WTC11 (cell line): ENCODE measurements at regions not wholly inside any gene's neighbourhood (a gene's known extent, or its start where the extent isn't known, plus 50 kb on each side); places are given as distances from the start of the nearest gene placed in this dataset.

ENCODE experiments used
- ATAC-seq: fragments of 200-7000 bp; cut with Tn5 transposase; 2 replicates; pipeline ENCODE4 v1.10.0; 2021; ENCODE audit warnings: mild to moderate bottlenecking, moderate library complexity
- CTCF ChIA-PET: fragments of 300-600 bp; sonication (Branson Sonifier 250); formaldehyde crosslinking; loops from one replicate; lab custom pipeline; 2021; ENCODE audit warnings: antibody characterized with exemption; lab: Charles Lee
- POLR2A ChIA-PET: fragments of 350-600 bp; sonication (Branson Sonifier 250); formaldehyde crosslinking; loops from one replicate; lab custom pipeline; 2021; ENCODE audit warnings: antibody characterized with exemption; lab: Charles Lee
- DNase-seq: peaks from one replicate; pipeline ENCODE4 v3.0.0; 2021; ENCODE audit warnings: low spot score
- H3K27ac Mint-ChIP-seq: 2 replicates; pipeline ENCODE4 v1.8.0; 2021; ENCODE audit warnings: mixed read lengths
- H3K27me3 Mint-ChIP-seq: 2 replicates; pipeline ENCODE4 v1.8.0; 2021; ENCODE audit warnings: low read depth, mild to moderate bottlenecking, moderate library complexity, mixed read lengths
- H3K36me3 Mint-ChIP-seq: 2 replicates; pipeline ENCODE4 v1.8.0; 2021; ENCODE audit warnings: mixed read lengths
- H3K4me1 Mint-ChIP-seq: 2 replicates; pipeline ENCODE4 v1.8.0; 2022; ENCODE audit warnings: mixed read lengths
- H3K4me3 Mint-ChIP-seq: 2 replicates; pipeline ENCODE4 v1.8.0; 2021; ENCODE audit warnings: mild to moderate bottlenecking, moderate library complexity, mixed read lengths
- H3K9me3 Mint-ChIP-seq: 2 replicates; pipeline ENCODE4 v1.8.0; 2021; ENCODE audit warnings: mixed read lengths
- ATF1 ChIP-seq: sonication (generic); formaldehyde crosslinking; IDR thresholded peaks from 2 replicates; pipeline ENCODE4 v1.8.1; 2023; ENCODE audit warnings: mild to moderate bottlenecking, moderate library complexity, missing genetic modification reagents
- ETV6 ChIP-seq: sonication (generic); formaldehyde crosslinking; IDR thresholded peaks from 2 replicates; pipeline ENCODE4 v1.8.1; 2022; ENCODE audit warnings: mild to moderate bottlenecking, missing genetic modification reagents
- GTF2I ChIP-seq: fragments of 250-450 bp; sonication (Bioruptor Pico); conservative IDR thresholded peaks from 2 replicates; pipeline ENCODE4 v1.4.0; 2021; ENCODE audit warnings: mild to moderate bottlenecking
- HMGA2 ChIP-seq: fragments of 250-450 bp; sonication (Bioruptor Pico); IDR thresholded peaks from 2 replicates; pipeline ENCODE4 v1.4.0; 2021; ENCODE audit warnings: mild to moderate bottlenecking, moderate library complexity
- JAZF1 ChIP-seq: fragments of 250-450 bp; sonication (Bioruptor Pico); IDR thresholded peaks from 2 replicates; pipeline ENCODE4 v1.9.0; 2021; ENCODE audit warnings: moderate library complexity, mild to moderate bottlenecking, inconsistent platforms
- NFE2L1 ChIP-seq: sonication (generic); formaldehyde crosslinking; IDR thresholded peaks from 2 replicates; pipeline ENCODE4 v1.8.1; 2023; ENCODE audit warnings: missing genetic modification reagents
- NR2C2 ChIP-seq: sonication (generic); formaldehyde crosslinking; IDR thresholded peaks from 2 replicates; pipeline ENCODE4 v1.8.0; 2022; ENCODE audit warnings: mild to moderate bottlenecking, missing genetic modification reagents
- NR3C1 ChIP-seq: sonication (generic); formaldehyde crosslinking; conservative IDR thresholded peaks from 2 replicates; pipeline ENCODE4 v1.8.1; 2023; ENCODE audit warnings: low read depth, mild to moderate bottlenecking, missing genetic modification reagents
- ZNF121 ChIP-seq: sonication (generic); formaldehyde crosslinking; IDR thresholded peaks from 2 replicates; pipeline ENCODE4 v1.8.0; 2023; ENCODE audit warnings: missing genetic modification reagents
- ZNF219 ChIP-seq: sonication (generic); formaldehyde crosslinking; IDR thresholded peaks from 2 replicates; pipeline ENCODE4 v1.8.0; 2023; ENCODE audit warnings: missing genetic modification reagents, mild to moderate bottlenecking, borderline replicate concordance
- ZNF232 ChIP-seq: sonication (generic); formaldehyde crosslinking; IDR thresholded peaks from 2 replicates; pipeline ENCODE4 v1.8.0; 2022; ENCODE audit warnings: mild to moderate bottlenecking, missing genetic modification reagents
- ZNF396 ChIP-seq: fragments of 250-450 bp; sonication (Bioruptor Pico); IDR thresholded peaks from 2 replicates; pipeline ENCODE4 v1.8.0; 2021; ENCODE audit warnings: mild to moderate bottlenecking, moderate library complexity, borderline replicate concordance
- ZNF671 ChIP-seq: fragments of 250-450 bp; sonication (Bioruptor Pico); IDR thresholded peaks from 2 replicates; pipeline ENCODE4 v1.8.0; 2021; ENCODE audit warnings: mild to moderate bottlenecking
- TF ChIP-seq, protein P1 (sequence below): fragments of 200-600 bp; IDR thresholded peaks from 2 replicates; pipeline ENCODE4 v1.8.0; 2022; ENCODE audit warnings: antibody characterized with exemption
- TF ChIP-seq, protein P2 (sequence below): sonication (generic); formaldehyde crosslinking; IDR thresholded peaks from 2 replicates; pipeline ENCODE4 v1.8.0; 2022; ENCODE audit warnings: mild to moderate bottlenecking, missing genetic modification reagents
- TF ChIP-seq, protein P3 (sequence below): fragments of 250-450 bp; sonication (Bioruptor Pico); IDR thresholded peaks from 2 replicates; pipeline ENCODE4 v1.8.0; 2021; ENCODE audit warnings: mild to moderate bottlenecking
- TF ChIP-seq, protein P4 (sequence below): sonication (generic); formaldehyde crosslinking; conservative IDR thresholded peaks from 2 replicates; pipeline ENCODE4 v1.8.1; 2023; ENCODE audit warnings: mild to moderate bottlenecking, low read depth, missing genetic modification reagents, moderate library complexity
- TF ChIP-seq, protein P5 (sequence below): sonication (generic); formaldehyde crosslinking; IDR thresholded peaks from 2 replicates; pipeline ENCODE4 v1.8.1; 2022; ENCODE audit warnings: missing genetic modification reagents, borderline replicate concordance

DNA sequence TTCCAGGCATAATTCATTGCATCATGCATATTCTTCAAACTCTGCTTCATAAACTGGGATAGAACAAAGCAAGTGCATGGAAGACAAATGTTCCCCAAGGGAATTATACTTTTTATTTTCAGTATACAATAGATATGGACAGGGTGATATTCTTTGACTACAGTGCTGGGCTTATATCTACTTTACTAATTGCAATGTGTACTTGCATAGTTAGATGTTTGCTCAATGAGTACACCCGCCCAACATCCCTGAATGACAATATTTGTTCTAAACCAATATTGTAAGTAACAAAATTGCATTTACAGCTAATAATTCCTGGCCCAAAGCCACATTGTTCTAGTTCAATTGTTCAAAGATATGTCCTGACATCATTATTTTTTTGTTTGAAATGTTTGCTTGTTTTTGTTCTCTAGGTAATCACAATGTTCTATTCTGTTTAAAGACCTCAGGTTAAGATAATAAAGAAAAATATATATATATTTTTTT, 171.4 kb downstream of the PTN start:
- Mint-ChIP-seq H3K4me3 (no peak overlapping the region), H3K27me3 (no peaks in the 10 kb centered on the region; the same call in 1 of the 2 replicates), H3K9me3 (no peaks in the 10 kb centered on the region; the same call in 1 of the 2 replicates), H3K4me1 (peaks cover 8% of the 10 kb centered on the region), H3K27ac (no peak overlapping the region), H3K36me3 (no peaks in the 10 kb centered on the region)
- ChIA-PET CTCF (no interaction called here), POLR2A (no interaction called here)
- DNase-seq, result no peak
- TF ChIP-seq ZNF671 (CRISPR knock-in tag) (no peak), ATF1 (CRISPR knock-in tag) (no peak), NR3C1 (CRISPR knock-in tag) (no peak)
- ATAC-seq, result no peak

DNA sequence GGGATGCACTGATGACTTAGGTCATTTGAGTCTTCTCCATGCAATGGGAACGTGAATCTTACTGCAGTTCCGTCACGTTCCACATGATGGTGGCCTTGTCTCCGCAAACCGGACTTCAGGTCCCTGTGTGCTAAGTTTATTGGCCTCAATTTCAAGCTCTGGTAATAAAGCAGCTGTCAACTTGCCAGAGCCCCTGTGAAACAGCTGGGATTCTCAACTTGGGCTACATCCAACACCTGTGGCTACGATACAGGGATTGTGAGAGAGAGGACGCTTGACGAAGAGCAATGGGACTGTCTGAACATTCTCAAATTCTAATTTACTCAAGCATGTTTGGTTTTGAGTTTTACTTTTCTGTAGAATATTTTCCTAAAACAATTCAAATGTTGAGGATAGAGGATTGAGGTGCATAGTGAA, 174.2 kb downstream of the PTN start:
- H3K4me1 Mint-ChIP-seq, result peaks cover 11% of the 10 kb centered on the region
- H3K9me3 Mint-ChIP-seq, result no peaks in the 10 kb centered on the region
- ChIA-PET POLR2A (no interaction called here), CTCF (interaction anchor here (0.6 to 3.0 kb wide), 32 partner anchors 8 to 457 kb away, joined by 3 to 46 read pairs (median 4); partner anchors contain the start of gene PTN)
- H3K27ac Mint-ChIP-seq, result 0 out of 2 replicates have a peak overlapping the region, but pooled peaks have one; percentile 29
- no peak overlapping the region for H3K4me3 Mint-ChIP-seq
- H3K36me3 Mint-ChIP-seq, result no peaks in the 10 kb centered on the region
- DNase-seq, result peak; percentile 77
- H3K27me3 Mint-ChIP-seq, result no peaks in the 10 kb centered on the region
- ATAC-seq, result peak; percentile 99
- no peak for TF ChIP-seq ZNF232 (CRISPR knock-in tag)
- TF ChIP-seq, protein P1, sequence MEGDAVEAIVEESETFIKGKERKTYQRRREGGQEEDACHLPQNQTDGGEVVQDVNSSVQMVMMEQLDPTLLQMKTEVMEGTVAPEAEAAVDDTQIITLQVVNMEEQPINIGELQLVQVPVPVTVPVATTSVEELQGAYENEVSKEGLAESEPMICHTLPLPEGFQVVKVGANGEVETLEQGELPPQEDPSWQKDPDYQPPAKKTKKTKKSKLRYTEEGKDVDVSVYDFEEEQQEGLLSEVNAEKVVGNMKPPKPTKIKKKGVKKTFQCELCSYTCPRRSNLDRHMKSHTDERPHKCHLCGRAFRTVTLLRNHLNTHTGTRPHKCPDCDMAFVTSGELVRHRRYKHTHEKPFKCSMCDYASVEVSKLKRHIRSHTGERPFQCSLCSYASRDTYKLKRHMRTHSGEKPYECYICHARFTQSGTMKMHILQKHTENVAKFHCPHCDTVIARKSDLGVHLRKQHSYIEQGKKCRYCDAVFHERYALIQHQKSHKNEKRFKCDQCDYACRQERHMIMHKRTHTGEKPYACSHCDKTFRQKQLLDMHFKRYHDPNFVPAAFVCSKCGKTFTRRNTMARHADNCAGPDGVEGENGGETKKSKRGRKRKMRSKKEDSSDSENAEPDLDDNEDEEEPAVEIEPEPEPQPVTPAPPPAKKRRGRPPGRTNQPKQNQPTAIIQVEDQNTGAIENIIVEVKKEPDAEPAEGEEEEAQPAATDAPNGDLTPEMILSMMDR, result peak; percentile 48; the same call in 1 of the 2 replicates

DNA sequence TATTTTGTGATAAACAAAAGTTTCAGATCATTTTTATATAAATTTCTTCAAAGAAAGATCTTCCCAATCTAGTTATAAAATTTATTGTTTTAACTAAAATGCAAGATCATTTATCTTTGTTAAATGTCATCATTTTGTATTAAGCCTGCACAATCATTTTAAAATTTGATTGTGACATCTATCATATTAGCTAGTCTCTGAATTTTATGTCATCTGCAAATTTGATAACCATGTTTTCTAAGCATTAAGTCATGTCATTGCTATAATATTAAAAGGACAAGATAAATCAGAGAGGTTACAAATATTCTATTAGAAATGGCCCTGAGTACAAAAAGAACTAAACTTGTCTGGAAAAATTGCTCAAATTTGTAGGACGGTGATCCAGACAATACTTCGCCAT, 175.9 kb downstream of the PTN start:
- TF ChIP-seq JAZF1 (CRISPR knock-in tag) (no peak), ZNF671 (CRISPR knock-in tag) (no peak), ETV6 (CRISPR knock-in tag) (no peak)
- TF ChIP-seq, all 79 proteins: peak for 0
- ATAC-seq, result no peak
- Mint-ChIP-seq H3K27ac (no peak overlapping the region), H3K27me3 (no peaks in the 10 kb centered on the region), H3K36me3 (no peaks in the 10 kb centered on the region), H3K4me1 (peaks cover 11% of the 10 kb centered on the region), H3K9me3 (no peaks in the 10 kb centered on the region), H3K4me3 (no peak overlapping the region)
- POLR2A ChIA-PET, result no interaction called here
- CTCF ChIA-PET, result no interaction called here
- DNase-seq, result no peak

DNA sequence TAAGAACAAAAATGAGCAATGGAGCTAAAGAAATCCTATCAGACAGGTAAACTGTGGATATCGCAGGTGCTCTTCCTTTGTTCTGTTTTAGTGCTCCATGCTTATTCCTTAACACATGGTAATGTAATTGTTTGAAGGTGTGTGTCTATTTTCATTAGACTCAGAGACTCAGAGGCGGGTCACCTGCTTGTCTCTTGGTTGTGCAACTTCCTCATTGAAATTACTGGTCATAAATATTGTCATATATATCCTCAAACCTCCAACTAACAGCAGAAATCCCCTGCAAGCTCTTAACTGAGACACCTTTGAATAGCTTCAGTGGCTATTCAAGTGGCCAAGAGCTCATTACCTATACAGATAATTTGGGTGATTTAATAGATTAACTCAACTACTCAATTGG, 177.2 kb downstream of the PTN start:
- Mint-ChIP-seq H3K9me3 (peaks cover 3% of the 10 kb centered on the region; the same call in 1 of the 2 replicates), H3K4me3 (no peak overlapping the region), H3K4me1 (peaks cover 11% of the 10 kb centered on the region), H3K36me3 (no peaks in the 10 kb centered on the region), H3K27ac (no peak overlapping the region), H3K27me3 (no peaks in the 10 kb centered on the region)
- CTCF ChIA-PET, result interaction anchor here (1.5 to 1.8 kb wide), 2 partner anchors 172 to 426 kb away, joined by 4 to 5 read pairs; no protein-coding TSS in a partner anchor
- no peak for TF ChIP-seq HMGA2 (CRISPR knock-in tag)
- TF ChIP-seq, protein P2, sequence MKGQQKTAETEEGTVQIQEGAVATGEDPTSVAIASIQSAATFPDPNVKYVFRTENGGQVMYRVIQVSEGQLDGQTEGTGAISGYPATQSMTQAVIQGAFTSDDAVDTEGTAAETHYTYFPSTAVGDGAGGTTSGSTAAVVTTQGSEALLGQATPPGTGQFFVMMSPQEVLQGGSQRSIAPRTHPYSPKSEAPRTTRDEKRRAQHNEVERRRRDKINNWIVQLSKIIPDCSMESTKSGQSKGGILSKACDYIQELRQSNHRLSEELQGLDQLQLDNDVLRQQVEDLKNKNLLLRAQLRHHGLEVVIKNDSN (CRISPR knock-in tag), result no peak
- TF ChIP-seq, protein P3, sequence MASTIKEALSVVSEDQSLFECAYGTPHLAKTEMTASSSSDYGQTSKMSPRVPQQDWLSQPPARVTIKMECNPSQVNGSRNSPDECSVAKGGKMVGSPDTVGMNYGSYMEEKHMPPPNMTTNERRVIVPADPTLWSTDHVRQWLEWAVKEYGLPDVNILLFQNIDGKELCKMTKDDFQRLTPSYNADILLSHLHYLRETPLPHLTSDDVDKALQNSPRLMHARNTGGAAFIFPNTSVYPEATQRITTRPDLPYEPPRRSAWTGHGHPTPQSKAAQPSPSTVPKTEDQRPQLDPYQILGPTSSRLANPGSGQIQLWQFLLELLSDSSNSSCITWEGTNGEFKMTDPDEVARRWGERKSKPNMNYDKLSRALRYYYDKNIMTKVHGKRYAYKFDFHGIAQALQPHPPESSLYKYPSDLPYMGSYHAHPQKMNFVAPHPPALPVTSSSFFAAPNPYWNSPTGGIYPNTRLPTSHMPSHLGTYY (CRISPR knock-in tag), result no peak
- no peak for TF ChIP-seq ZNF671 (CRISPR knock-in tag)
- no peak for TF ChIP-seq ATF1 (CRISPR knock-in tag)
- no peak for TF ChIP-seq NR2C2
- no peak for TF ChIP-seq GTF2I (CRISPR knock-in tag)
- TF ChIP-seq ZNF396 (CRISPR knock-in tag), result no peak
- no peak for TF ChIP-seq ZNF121
- TF ChIP-seq, protein P4, sequence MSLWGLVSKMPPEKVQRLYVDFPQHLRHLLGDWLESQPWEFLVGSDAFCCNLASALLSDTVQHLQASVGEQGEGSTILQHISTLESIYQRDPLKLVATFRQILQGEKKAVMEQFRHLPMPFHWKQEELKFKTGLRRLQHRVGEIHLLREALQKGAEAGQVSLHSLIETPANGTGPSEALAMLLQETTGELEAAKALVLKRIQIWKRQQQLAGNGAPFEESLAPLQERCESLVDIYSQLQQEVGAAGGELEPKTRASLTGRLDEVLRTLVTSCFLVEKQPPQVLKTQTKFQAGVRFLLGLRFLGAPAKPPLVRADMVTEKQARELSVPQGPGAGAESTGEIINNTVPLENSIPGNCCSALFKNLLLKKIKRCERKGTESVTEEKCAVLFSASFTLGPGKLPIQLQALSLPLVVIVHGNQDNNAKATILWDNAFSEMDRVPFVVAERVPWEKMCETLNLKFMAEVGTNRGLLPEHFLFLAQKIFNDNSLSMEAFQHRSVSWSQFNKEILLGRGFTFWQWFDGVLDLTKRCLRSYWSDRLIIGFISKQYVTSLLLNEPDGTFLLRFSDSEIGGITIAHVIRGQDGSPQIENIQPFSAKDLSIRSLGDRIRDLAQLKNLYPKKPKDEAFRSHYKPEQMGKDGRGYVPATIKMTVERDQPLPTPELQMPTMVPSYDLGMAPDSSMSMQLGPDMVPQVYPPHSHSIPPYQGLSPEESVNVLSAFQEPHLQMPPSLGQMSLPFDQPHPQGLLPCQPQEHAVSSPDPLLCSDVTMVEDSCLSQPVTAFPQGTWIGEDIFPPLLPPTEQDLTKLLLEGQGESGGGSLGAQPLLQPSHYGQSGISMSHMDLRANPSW (CRISPR knock-in tag), result no peak
- TF ChIP-seq NFE2L1, result no peak
- no peak for TF ChIP-seq ZNF219 (CRISPR knock-in tag)
- TF ChIP-seq, protein P5, sequence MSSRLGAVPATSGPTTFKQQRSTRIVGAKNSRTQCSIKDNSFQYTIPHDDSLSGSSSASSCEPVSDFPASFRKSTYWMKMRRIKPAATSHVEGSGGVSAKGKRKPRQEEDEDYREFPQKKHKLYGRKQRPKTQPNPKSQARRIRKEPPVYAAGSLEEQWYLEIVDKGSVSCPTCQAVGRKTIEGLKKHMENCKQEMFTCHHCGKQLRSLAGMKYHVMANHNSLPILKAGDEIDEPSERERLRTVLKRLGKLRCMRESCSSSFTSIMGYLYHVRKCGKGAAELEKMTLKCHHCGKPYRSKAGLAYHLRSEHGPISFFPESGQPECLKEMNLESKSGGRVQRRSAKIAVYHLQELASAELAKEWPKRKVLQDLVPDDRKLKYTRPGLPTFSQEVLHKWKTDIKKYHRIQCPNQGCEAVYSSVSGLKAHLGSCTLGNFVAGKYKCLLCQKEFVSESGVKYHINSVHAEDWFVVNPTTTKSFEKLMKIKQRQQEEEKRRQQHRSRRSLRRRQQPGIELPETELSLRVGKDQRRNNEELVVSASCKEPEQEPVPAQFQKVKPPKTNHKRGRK, result no peak
- POLR2A ChIA-PET, result no interaction called here
- ATAC-seq (no peak), DNase-seq (no peak)
